ENCODE measurements at regions not wholly inside any gene's neighbourhood (a gene's known extent, or its start where the extent isn't known, plus 50 kb on each side); places are given as distances from the start of the nearest gene placed in this dataset.

DNA sequence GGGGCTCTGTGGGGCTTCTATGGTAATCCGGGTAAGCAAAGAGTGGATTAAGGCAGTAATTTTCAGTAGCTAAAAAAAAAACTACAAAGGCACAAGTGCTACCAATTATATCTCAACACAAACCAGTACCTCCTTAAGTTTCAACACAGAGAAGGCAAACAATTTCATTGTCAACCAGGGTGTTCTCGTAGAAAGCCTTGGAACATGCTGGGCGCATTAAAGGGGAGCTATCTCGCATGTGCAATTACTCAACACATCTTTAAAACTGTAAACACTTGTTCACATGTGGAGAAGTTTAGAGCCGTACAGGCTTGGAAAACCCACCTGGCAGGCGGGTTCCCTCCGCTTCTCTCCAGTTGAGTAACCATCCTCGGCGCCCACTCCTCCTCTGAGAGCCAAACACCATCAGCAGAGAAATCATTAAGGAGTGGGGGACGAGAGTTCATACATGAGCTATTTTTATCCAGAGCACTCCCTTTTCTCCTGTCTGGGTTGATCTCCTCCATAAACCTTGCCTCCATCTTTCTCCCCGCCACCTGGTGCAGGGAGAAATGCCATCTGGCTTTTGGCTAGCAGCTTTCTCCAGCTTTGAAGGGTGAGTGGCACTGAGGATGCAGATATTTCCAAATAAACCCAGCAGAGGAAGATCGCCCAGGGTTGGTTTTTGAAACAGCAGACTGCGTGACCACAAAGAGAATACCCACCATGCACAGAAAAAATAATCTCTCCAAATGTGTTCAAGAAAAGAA lies 287.1 kb downstream of the WDR11 start:
- Histone ChIP-seq H3K27me3 (replicated peaks in 1 of 2; ENCODE audit: control insufficient read depth in 2 of 2, insufficient read depth in 2 of 2, low read length in 1 of 2) (no peaks in the 10 kb centered on the region), H3K9ac (ENCODE audit: control insufficient read depth, insufficient read depth, low read length) (no peak overlapping the region), H3K4me3 (no peak overlapping the region), H2AFZ (ENCODE audit: control insufficient read depth, low read depth, low read length) (no peak overlapping the region), H3K27ac (ENCODE audit: control insufficient read depth, insufficient read depth) (no peak overlapping the region), H3K79me2 (ENCODE audit: control insufficient read depth, insufficient read depth, low read length) (no peaks in the 10 kb centered on the region), H3K9me3 (replicated peaks; ENCODE audit: control insufficient read depth, insufficient read depth, low read length) (no peaks in the 10 kb centered on the region), H3K36me3 (ENCODE audit: control insufficient read depth in 2 of 2, insufficient read depth in 2 of 2, low read length in 1 of 2) (no peaks in the 10 kb centered on the region), H4K20me1 (ENCODE audit: control insufficient read depth, insufficient read depth) (no peaks in the 10 kb centered on the region), H3K4me2 (ENCODE audit: control insufficient read depth, insufficient read depth) (no peak overlapping the region), H3K4me1 (ENCODE audit: control insufficient read depth, insufficient read depth, low read length) (no peaks in the 10 kb centered on the region)
- in situ Hi-C loops (cut with MboI): no loop called here
- ChIA-PET CTCF (no interaction called here), POLR2A (no interaction called here), RAD21 (ENCODE audit: unreplicated experiment) (no interaction called here), SMC1A (ENCODE audit: uncharacterized antibody, unreplicated experiment) (no interaction called here)
- intact Hi-C loops (cut with micrococcal nuclease; ENCODE audit: unreplicated experiment): no loop called here
- TF ChIP-seq MEF2B (IDR thresholded peaks at IDR 0.05; ENCODE audit: partially characterized antibody, poor library complexity, severe bottlenecking) (no peak), STAT1 (conservative IDR thresholded peaks at IDR 0.05) (no peak), NR2F1 (conservative IDR thresholded peaks at IDR 0.05) (no peak), NBN (IDR thresholded peaks at IDR 0.05) (no peak), IKZF2 (IDR thresholded peaks at IDR 0.05) (no peak), BHLHE40 (IDR thresholded peaks at IDR 0.05; ENCODE audit: borderline replicate concordance in 1 of 2, low read depth in 2 of 2, low read length in 1 of 2) (no peak), BACH1 (IDR thresholded peaks at IDR 0.05; ENCODE audit: borderline replicate concordance) (no peak), NR2C1 (IDR thresholded peaks at IDR 0.05) (no peak), ASH2L (IDR thresholded peaks at IDR 0.05; ENCODE audit: borderline replicate concordance, low read depth) (no peak), HDAC2 (IDR thresholded peaks at IDR 0.05) (no peak), ZNF217 (IDR thresholded peaks at IDR 0.05) (no peak), LARP7 (IDR thresholded peaks at IDR 0.05) (no peak), RB1 (IDR thresholded peaks at IDR 0.05; ENCODE audit: borderline replicate concordance) (no peak), HCFC1 (IDR thresholded peaks at IDR 0.05; ENCODE audit: low read length) (no peak), MTA3 (IDR thresholded peaks at IDR 0.05; ENCODE audit: borderline replicate concordance, low read length) (no peak), ZBED1 (IDR thresholded peaks at IDR 0.05; ENCODE audit: borderline replicate concordance) (no peak), RCOR1 (conservative IDR thresholded peaks at IDR 0.05; ENCODE audit: low read depth, low read length) (no peak), CEBPB (IDR thresholded peaks at IDR 0.05; ENCODE audit: borderline replicate concordance in 1 of 2, low read depth in 2 of 2, low read length in 2 of 2) (no peak)
- TF ChIP-seq, protein P1, sequence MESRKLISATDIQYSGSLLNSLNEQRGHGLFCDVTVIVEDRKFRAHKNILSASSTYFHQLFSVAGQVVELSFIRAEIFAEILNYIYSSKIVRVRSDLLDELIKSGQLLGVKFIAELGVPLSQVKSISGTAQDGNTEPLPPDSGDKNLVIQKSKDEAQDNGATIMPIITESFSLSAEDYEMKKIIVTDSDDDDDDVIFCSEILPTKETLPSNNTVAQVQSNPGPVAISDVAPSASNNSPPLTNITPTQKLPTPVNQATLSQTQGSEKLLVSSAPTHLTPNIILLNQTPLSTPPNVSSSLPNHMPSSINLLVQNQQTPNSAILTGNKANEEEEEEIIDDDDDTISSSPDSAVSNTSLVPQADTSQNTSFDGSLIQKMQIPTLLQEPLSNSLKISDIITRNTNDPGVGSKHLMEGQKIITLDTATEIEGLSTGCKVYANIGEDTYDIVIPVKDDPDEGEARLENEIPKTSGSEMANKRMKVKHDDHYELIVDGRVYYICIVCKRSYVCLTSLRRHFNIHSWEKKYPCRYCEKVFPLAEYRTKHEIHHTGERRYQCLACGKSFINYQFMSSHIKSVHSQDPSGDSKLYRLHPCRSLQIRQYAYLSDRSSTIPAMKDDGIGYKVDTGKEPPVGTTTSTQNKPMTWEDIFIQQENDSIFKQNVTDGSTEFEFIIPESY (IDR thresholded peaks at IDR 0.05): no peak
- TF ChIP-seq, protein P2, sequence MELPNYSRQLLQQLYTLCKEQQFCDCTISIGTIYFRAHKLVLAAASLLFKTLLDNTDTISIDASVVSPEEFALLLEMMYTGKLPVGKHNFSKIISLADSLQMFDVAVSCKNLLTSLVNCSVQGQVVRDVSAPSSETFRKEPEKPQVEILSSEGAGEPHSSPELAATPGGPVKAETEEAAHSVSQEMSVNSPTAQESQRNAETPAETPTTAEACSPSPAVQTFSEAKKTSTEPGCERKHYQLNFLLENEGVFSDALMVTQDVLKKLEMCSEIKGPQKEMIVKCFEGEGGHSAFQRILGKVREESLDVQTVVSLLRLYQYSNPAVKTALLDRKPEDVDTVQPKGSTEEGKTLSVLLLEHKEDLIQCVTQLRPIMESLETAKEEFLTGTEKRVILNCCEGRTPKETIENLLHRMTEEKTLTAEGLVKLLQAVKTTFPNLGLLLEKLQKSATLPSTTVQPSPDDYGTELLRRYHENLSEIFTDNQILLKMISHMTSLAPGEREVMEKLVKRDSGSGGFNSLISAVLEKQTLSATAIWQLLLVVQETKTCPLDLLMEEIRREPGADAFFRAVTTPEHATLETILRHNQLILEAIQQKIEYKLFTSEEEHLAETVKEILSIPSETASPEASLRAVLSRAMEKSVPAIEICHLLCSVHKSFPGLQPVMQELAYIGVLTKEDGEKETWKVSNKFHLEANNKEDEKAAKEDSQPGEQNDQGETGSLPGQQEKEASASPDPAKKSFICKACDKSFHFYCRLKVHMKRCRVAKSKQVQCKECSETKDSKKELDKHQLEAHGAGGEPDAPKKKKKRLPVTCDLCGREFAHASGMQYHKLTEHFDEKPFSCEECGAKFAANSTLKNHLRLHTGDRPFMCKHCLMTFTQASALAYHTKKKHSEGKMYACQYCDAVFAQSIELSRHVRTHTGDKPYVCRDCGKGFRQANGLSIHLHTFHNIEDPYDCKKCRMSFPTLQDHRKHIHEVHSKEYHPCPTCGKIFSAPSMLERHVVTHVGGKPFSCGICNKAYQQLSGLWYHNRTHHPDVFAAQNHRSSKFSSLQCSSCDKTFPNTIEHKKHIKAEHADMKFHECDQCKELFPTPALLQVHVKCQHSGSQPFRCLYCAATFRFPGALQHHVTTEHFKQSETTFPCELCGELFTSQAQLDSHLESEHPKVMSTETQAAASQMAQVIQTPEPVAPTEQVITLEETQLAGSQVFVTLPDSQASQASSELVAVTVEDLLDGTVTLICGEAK (IDR thresholded peaks at IDR 0.05; ENCODE audit: borderline replicate concordance): no peak
- FAIRE-seq (no peak), DNase-seq (ENCODE audit: low read depth, low spot score) (no peak), ATAC-seq (no peak)
- BruUV-seq (replicated peaks): no TSS peak
- 29% methylated on average over 13 of the region's 13 CpGs for WGBS (ENCODE audit: insufficient coverage, insufficient replicate concordance, low lambda C conversion rate, missing lambda C conversion rate)

Measured in GM12878 (cell line).